ENCODE measurements at regions not wholly inside any gene's neighbourhood (a gene's known extent, or its start where the extent isn't known, plus 50 kb on each side); places are given as distances from the start of the nearest gene placed in this dataset.

DNA sequence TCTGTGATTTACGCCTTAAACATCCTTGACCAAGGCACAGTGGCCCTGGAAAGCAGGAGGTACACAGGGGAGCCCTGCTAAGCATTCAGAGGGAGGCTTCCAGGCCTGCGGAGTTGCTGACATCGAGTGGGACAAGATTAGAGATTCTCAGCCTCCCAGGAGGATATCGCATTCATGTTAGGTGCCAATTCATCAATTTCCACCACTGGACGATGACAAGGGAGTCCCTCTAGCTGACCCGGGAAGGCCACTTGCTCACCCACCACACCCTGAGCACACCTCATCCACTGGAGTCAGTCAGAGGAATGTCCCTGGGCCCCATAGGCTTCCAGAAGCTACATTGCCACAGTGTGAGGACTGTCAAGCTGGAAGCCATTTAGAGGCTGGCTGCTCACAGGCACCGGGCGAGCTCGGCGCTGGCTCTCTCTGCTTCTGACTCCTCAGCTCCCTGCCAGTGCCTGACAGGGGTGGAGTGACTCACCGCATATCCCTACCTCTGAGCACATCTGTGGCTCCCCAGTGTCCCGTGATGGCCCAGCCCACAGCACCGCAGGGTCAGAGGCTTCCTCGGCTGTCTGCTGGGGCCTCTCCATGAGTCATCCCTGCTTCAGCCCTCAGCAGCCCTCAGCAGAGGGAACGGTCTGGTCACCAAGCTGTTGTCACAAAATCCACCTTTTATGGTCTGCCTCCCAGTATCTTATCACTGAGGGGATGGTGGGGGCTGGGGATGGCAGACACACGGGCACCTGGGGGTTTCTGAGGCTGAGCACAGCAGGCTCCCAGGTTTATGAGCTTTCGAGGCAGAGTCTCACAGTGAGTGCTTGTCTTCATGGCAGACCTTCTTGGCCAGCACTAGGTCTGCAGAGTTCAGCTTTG, 117.5 kb downstream of the ZNF608 start (continued):
- TF ChIP-seq ZNF644 (tag; IDR thresholded peaks at IDR 0.05; ENCODE audit: low read depth) (no peak), GTF2F1 (IDR thresholded peaks at IDR 0.05; ENCODE audit: low read depth, low read length) (no peak), MNT (conservative IDR thresholded peaks at IDR 0.05) (peak in 1 of 2 experiments; percentile 40; a peak in 1 of 4 replicates), CEBPG (CRISPR knock-in tag; IDR thresholded peaks at IDR 0.05) (no peak), CEBPG (tag; conservative IDR thresholded peaks at IDR 0.05 in 1 of 2, IDR thresholded peaks at IDR 0.05 in 1 of 2) (no peak), CEBPB (tag; IDR thresholded peaks at IDR 0.05) (no peak), SAP30 (IDR thresholded peaks at IDR 0.05; ENCODE audit: borderline replicate concordance, insufficient read depth, low read depth, low read length, poor library complexity, severe bottlenecking) (no peak), SIN3B (IDR thresholded peaks at IDR 0.05; ENCODE audit: low read depth) (no peak), U2AF2 (optimal IDR thresholded peaks at IDR 0.05; ENCODE audit: low read depth, low read length) (no peak), CBFB (CRISPR knock-in tag; IDR thresholded peaks at IDR 0.05) (no peak), DIDO1 (tag; IDR thresholded peaks at IDR 0.05; ENCODE audit: low read depth) (no peak), SMAD2 (IDR thresholded peaks at IDR 0.05; ENCODE audit: low read depth, low read length) (no peak), ETV5 (CRISPR knock-in tag; IDR thresholded peaks at IDR 0.05; ENCODE audit: low read depth) (0 out of 2 replicates have a peak, but pooled peaks have one; percentile 34), ZNF561 (CRISPR knock-in tag; conservative IDR thresholded peaks at IDR 0.05) (no peak), MITF (IDR thresholded peaks at IDR 0.05) (peak; percentile 98), SREBF1 (IDR thresholded peaks at IDR 0.05; ENCODE audit: borderline replicate concordance, low read depth, low read length) (0 out of 2 replicates have a peak, but pooled peaks have one; percentile 44)
- TF ChIP-seq, protein P1, sequence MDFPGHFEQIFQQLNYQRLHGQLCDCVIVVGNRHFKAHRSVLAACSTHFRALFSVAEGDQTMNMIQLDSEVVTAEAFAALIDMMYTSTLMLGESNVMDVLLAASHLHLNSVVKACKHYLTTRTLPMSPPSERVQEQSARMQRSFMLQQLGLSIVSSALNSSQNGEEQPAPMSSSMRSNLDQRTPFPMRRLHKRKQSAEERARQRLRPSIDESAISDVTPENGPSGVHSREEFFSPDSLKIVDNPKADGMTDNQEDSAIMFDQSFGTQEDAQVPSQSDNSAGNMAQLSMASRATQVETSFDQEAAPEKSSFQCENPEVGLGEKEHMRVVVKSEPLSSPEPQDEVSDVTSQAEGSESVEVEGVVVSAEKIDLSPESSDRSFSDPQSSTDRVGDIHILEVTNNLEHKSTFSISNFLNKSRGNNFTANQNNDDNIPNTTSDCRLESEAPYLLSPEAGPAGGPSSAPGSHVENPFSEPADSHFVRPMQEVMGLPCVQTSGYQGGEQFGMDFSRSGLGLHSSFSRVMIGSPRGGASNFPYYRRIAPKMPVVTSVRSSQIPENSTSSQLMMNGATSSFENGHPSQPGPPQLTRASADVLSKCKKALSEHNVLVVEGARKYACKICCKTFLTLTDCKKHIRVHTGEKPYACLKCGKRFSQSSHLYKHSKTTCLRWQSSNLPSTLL (IDR thresholded peaks at IDR 0.05) = no peak
- TF ChIP-seq, protein P2, sequence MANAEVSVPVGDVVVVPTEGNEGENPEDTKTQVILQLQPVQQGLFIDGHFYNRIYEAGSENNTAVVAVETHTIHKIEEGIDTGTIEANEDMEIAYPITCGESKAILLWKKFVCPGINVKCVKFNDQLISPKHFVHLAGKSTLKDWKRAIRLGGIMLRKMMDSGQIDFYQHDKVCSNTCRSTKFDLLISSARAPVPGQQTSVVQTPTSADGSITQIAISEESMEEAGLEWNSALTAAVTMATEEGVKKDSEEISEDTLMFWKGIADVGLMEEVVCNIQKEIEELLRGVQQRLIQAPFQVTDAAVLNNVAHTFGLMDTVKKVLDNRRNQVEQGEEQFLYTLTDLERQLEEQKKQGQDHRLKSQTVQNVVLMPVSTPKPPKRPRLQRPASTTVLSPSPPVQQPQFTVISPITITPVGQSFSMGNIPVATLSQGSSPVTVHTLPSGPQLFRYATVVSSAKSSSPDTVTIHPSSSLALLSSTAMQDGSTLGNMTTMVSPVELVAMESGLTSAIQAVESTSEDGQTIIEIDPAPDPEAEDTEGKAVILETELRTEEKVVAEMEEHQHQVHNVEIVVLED (CRISPR knock-in tag; IDR thresholded peaks at IDR 0.05) = no peak
- TF ChIP-seq, protein P3, sequence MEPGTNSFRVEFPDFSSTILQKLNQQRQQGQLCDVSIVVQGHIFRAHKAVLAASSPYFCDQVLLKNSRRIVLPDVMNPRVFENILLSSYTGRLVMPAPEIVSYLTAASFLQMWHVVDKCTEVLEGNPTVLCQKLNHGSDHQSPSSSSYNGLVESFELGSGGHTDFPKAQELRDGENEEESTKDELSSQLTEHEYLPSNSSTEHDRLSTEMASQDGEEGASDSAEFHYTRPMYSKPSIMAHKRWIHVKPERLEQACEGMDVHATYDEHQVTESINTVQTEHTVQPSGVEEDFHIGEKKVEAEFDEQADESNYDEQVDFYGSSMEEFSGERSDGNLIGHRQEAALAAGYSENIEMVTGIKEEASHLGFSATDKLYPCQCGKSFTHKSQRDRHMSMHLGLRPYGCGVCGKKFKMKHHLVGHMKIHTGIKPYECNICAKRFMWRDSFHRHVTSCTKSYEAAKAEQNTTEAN (CRISPR knock-in tag; IDR thresholded peaks at IDR 0.05) = no peak

Measured in K562 (cell line).